Nephron (organoid): ENCODE measurements at regions not wholly inside any gene's neighbourhood (a gene's known extent, or its start where the extent isn't known, plus 50 kb on each side); places are given as distances from the start of the nearest gene placed in this dataset.
"Not testable (repeated sequence)": the region's sequence is repeated elsewhere in the genome, so short reads cannot be mapped to it uniquely, and the experiment has no call there.

Experiments
- H3K27ac Mint-ChIP-seq, 3 experiments: 2 replicates each; pipeline ENCODE4 v1.8.0; 2020; ENCODE audit warnings: mixed read lengths in 3 of 3, mild to moderate bottlenecking in 2 of 3, moderate library complexity in 1 of 3
- H3K27me3 Mint-ChIP-seq: 2 replicates; pipeline ENCODE4 v1.8.0; 2021; ENCODE audit warnings: low read depth, mild to moderate bottlenecking, moderate library complexity, mixed read lengths
- H3K36me3 Mint-ChIP-seq: 2 replicates; pipeline ENCODE4 v1.8.0; 2020; ENCODE audit warnings: low read depth, mixed read lengths
- H3K4me1 Mint-ChIP-seq: 2 replicates; pipeline ENCODE4 v1.8.0; 2020; ENCODE audit warnings: mixed read lengths
- H3K4me3 Mint-ChIP-seq, 3 experiments: 2 replicates each; pipeline ENCODE4 v1.8.0; 2020; ENCODE audit warnings: mild to moderate bottlenecking in 3 of 3, mixed read lengths in 3 of 3, moderate library complexity in 2 of 3
- H3K9me3 Mint-ChIP-seq: 2 replicates; pipeline ENCODE4 v1.8.0; 2020; ENCODE audit warnings: mixed read lengths
- TF ChIP-seq, protein P1 (sequence below), 3 experiments: fragments of 200-600 bp; sonication (generic); IDR thresholded peaks; one replicate each; pipeline ENCODE4 v1.5.0; 2021; ENCODE audit warnings: antibody characterized with exemption in 3 of 3; ENCODE audit not compliant: unreplicated experiment in 3 of 3

DNA sequence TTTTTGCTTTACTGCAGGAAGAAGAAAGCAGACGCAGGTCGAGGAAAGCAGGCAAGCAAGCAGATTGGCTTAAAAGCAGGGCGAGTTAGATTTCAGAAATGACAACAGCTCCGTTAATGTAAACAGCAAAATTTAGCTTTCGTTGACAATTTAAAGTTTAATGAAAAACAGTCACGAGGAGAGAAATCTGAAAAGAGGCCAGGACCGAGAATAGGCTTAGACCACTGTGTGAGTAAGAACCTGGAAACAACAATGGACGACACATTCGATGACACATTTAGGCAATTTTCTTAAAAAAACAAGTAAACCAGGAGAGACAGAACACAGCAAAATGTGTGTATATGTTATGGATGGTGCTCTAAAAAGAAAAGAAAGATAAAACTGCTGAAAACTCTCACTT, 155.3 kb downstream of the ISOC1 start:
- peak overlapping the region in 1 of 3 experiments; percentile 17 for H3K27ac Mint-ChIP-seq
- H3K4me3 Mint-ChIP-seq, result no peak overlapping the region
- TF ChIP-seq, protein P1, sequence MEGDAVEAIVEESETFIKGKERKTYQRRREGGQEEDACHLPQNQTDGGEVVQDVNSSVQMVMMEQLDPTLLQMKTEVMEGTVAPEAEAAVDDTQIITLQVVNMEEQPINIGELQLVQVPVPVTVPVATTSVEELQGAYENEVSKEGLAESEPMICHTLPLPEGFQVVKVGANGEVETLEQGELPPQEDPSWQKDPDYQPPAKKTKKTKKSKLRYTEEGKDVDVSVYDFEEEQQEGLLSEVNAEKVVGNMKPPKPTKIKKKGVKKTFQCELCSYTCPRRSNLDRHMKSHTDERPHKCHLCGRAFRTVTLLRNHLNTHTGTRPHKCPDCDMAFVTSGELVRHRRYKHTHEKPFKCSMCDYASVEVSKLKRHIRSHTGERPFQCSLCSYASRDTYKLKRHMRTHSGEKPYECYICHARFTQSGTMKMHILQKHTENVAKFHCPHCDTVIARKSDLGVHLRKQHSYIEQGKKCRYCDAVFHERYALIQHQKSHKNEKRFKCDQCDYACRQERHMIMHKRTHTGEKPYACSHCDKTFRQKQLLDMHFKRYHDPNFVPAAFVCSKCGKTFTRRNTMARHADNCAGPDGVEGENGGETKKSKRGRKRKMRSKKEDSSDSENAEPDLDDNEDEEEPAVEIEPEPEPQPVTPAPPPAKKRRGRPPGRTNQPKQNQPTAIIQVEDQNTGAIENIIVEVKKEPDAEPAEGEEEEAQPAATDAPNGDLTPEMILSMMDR (IDR thresholded peaks at IDR 0.05; ENCODE audit: unreplicated experiment in 3 of 3), result no peak

DNA sequence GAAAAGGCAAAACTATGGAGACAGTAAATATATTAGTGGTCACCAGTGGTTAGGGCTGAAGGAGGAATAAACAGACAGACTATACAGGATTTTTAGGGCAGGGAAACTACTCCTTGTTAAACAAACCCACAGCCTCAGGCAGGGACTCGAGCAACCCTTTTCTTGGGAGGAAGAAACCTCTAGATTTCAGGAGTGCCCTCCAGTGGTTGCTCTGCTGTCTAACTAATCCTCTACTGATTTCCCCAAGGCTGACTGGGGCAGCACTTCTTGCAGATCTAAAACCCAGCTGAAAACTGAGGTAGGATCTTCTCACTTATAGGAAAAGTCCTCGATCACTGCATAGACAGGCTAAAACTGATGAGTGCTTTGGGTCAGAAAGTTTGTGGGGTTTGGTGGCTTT, 176.8 kb downstream of the ISOC1 start:
- no peaks in the 10 kb centered on the region for H3K36me3 Mint-ChIP-seq
- no peak overlapping the region for H3K4me3 Mint-ChIP-seq
- H3K27me3 Mint-ChIP-seq, result no peaks in the 10 kb centered on the region
- TF ChIP-seq, protein P1 (IDR thresholded peaks at IDR 0.05; ENCODE audit: unreplicated experiment in 3 of 3), result no peak
- no peaks in the 10 kb centered on the region for H3K4me1 Mint-ChIP-seq
- H3K27ac Mint-ChIP-seq, result no peak overlapping the region
- no peaks in the 10 kb centered on the region for H3K9me3 Mint-ChIP-seq

More for the DNA sequence above, 155.3 kb downstream of the ISOC1 start:
- H3K27me3 Mint-ChIP-seq, result no peaks in the 10 kb centered on the region
- peaks cover 5% of the 10 kb centered on the region for H3K4me1 Mint-ChIP-seq
- H3K9me3 Mint-ChIP-seq, result peaks cover 23% of the 10 kb centered on the region
- H3K36me3 Mint-ChIP-seq, result peaks cover 4% of the 10 kb centered on the region

DNA sequence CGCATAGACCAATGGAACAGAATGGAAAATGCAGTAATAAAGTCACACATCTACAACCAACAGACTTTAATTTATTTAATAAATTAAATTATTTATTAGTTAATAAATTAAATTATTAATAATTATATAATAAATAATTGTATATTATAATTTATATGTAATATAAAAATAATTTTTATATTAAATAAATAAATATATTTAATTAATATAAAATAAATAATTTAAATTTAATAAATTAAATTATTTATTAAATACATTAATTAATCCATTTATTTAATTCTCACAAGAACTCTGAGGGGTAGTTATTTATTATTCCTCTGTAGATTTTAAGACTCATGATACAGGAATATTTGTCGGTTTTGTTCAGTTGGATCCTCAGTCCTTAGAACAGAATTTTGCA, 176.1 kb upstream of the ADAMTS19 start:
- TF ChIP-seq, protein P1 (IDR thresholded peaks at IDR 0.05; ENCODE audit: unreplicated experiment in 3 of 3), result no peak
- Mint-ChIP-seq H3K27ac (no peak overlapping the region), H3K27me3 (no peaks in the 10 kb centered on the region), H3K36me3 (no peaks in the 10 kb centered on the region), H3K4me3 (no peak overlapping the region), H3K4me1 (no peaks in the 10 kb centered on the region), H3K9me3 (peaks cover 15% of the 10 kb centered on the region)

DNA sequence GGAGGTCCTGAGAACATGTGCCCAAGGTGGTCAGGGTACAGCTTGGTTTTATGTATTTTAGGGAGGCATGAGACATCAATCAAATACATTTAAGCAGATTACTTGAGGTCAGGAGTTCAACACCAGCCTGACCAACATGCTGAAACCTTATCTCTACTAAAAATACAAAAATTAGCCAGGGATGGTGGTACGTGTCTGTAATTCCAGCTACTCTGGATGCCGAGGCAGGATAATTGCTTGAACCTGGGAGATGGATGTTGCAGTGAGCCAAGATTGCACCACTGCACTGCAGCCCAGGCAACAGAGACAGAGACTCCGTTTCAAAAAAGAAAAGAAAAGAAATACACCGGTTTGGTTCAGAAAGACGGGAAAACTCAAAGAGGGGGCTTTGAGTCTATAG, 165.9 kb upstream of the ADAMTS19 start:
- H3K9me3 Mint-ChIP-seq, H3K4me1 Mint-ChIP-seq, H3K27me3 Mint-ChIP-seq, H3K27ac Mint-ChIP-seq, H3K4me3 Mint-ChIP-seq, H3K36me3 Mint-ChIP-seq: not testable (repeated sequence)

DNA sequence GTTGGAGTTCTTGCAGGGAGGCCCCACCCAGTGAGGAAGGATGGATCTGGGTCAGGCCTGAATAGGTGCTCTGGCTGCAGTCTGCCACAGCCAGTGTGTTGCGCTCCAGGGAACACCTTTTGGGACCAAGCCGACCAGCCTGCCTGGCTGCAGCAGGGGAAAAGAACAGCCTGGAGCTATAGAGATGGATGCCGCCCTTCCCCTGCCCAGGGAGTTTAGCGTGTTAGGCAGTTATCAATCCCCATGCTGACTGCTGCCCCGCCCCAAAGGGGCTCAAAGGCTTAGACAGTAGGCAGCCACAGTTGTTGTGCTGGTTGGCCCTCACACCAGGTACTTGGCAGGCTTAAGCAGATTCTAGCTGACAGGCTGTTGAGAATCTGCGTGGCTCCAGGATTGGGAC, 153.4 kb upstream of the ADAMTS19 start:
- H3K36me3 Mint-ChIP-seq, result no peaks in the 10 kb centered on the region
- H3K9me3 Mint-ChIP-seq, result peaks cover 16% of the 10 kb centered on the region
- TF ChIP-seq, protein P1 (IDR thresholded peaks at IDR 0.05; ENCODE audit: unreplicated experiment in 3 of 3), result no peak
- no peak overlapping the region for H3K27ac Mint-ChIP-seq
- H3K4me1 Mint-ChIP-seq, result no peaks in the 10 kb centered on the region
- no peak overlapping the region for H3K4me3 Mint-ChIP-seq
- no peaks in the 10 kb centered on the region for H3K27me3 Mint-ChIP-seq

DNA sequence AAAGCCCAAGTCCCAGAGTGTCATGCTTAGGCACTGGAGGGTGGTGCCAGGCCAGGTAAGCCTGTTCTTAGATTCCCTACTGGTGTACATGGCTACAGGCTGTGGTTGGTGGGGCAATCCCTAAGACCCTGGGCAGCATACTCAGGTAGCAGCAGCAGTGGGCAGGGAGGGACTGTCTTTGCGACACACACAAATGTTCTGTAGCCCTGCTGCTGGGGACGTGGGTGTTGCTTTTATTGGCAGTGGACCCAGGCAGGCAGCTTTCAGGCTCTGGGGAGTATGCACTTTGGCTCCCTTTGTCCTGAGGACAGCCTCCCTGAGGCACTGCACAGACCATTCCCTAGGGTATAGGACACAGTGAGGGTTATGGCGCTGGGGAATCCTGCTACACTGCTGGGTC, 137.1 kb upstream of the ADAMTS19 start:
- Mint-ChIP-seq H3K27me3 (no peaks in the 10 kb centered on the region), H3K4me3 (no peak overlapping the region), H3K9me3 (peaks cover 14% of the 10 kb centered on the region), H3K27ac (no peak overlapping the region), H3K4me1 (no peaks in the 10 kb centered on the region), H3K36me3 (no peaks in the 10 kb centered on the region)
- TF ChIP-seq, protein P1 (IDR thresholded peaks at IDR 0.05; ENCODE audit: unreplicated experiment in 3 of 3), result no peak
